WTC11 (cell line): ENCODE measurements at regions not wholly inside any gene's neighbourhood (a gene's known extent, or its start where the extent isn't known, plus 50 kb on each side); places are given as distances from the start of the nearest gene placed in this dataset.

Experiments used
- ATAC-seq: fragments of 200-7000 bp; cut with Tn5 transposase; 2 replicates; pipeline ENCODE4 v1.10.0; 2021; ENCODE audit warnings: mild to moderate bottlenecking, moderate library complexity
- CTCF ChIA-PET: fragments of 300-600 bp; sonication (Branson Sonifier 250); formaldehyde crosslinking; loops from one replicate; lab custom pipeline; 2021; ENCODE audit warnings: antibody characterized with exemption; lab: Charles Lee
- POLR2A ChIA-PET: fragments of 350-600 bp; sonication (Branson Sonifier 250); formaldehyde crosslinking; loops from one replicate; lab custom pipeline; 2021; ENCODE audit warnings: antibody characterized with exemption; lab: Charles Lee
- DNase-seq: peaks from one replicate; pipeline ENCODE4 v3.0.0; 2021; ENCODE audit warnings: low spot score
- H3K27ac Mint-ChIP-seq: 2 replicates; pipeline ENCODE4 v1.8.0; 2021; ENCODE audit warnings: mixed read lengths
- H3K27me3 Mint-ChIP-seq: 2 replicates; pipeline ENCODE4 v1.8.0; 2021; ENCODE audit warnings: low read depth, mild to moderate bottlenecking, moderate library complexity, mixed read lengths
- H3K36me3 Mint-ChIP-seq: 2 replicates; pipeline ENCODE4 v1.8.0; 2021; ENCODE audit warnings: mixed read lengths
- H3K4me1 Mint-ChIP-seq: 2 replicates; pipeline ENCODE4 v1.8.0; 2022; ENCODE audit warnings: mixed read lengths
- H3K4me3 Mint-ChIP-seq: 2 replicates; pipeline ENCODE4 v1.8.0; 2021; ENCODE audit warnings: mild to moderate bottlenecking, moderate library complexity, mixed read lengths
- H3K9me3 Mint-ChIP-seq: 2 replicates; pipeline ENCODE4 v1.8.0; 2021; ENCODE audit warnings: mixed read lengths
- AFF4 ChIP-seq: sonication (generic); formaldehyde crosslinking; IDR thresholded peaks from 2 replicates; pipeline ENCODE4 v1.8.1; 2023; ENCODE audit warnings: mild to moderate bottlenecking, missing genetic modification reagents, borderline replicate concordance
- AR ChIP-seq: fragments of 250-450 bp; sonication (Bioruptor Pico); IDR thresholded peaks from 2 replicates; pipeline ENCODE4 v1.9.0; 2021; ENCODE audit warnings: mild to moderate bottlenecking
- ATF1 ChIP-seq: sonication (generic); formaldehyde crosslinking; IDR thresholded peaks from 2 replicates; pipeline ENCODE4 v1.8.1; 2023; ENCODE audit warnings: mild to moderate bottlenecking, moderate library complexity, missing genetic modification reagents
- ATF2 ChIP-seq: sonication (generic); formaldehyde crosslinking; IDR thresholded peaks from 2 replicates; pipeline ENCODE4 v1.8.1; 2022; ENCODE audit warnings: low read depth, missing genetic modification reagents, borderline replicate concordance
- ATF3 ChIP-seq: sonication (generic); formaldehyde crosslinking; conservative IDR thresholded peaks from 2 replicates; pipeline ENCODE4 v1.8.1; 2022; ENCODE audit warnings: mild to moderate bottlenecking, missing genetic modification reagents
- CBFB ChIP-seq: sonication (generic); formaldehyde crosslinking; IDR thresholded peaks from 2 replicates; pipeline ENCODE4 v1.8.1; 2022; ENCODE audit warnings: mild to moderate bottlenecking, low read depth, missing genetic modification reagents
- CTCF ChIP-seq: fragments of 200-600 bp; IDR thresholded peaks from 2 replicates; pipeline ENCODE4 v1.8.0; 2022; ENCODE audit warnings: antibody characterized with exemption
- ELF4 ChIP-seq: sonication (generic); formaldehyde crosslinking; IDR thresholded peaks from 2 replicates; pipeline ENCODE4 v1.8.1; 2022; ENCODE audit warnings: low read depth, mild to moderate bottlenecking, moderate library complexity, missing genetic modification reagents
- GABPB1 ChIP-seq: sonication (generic); formaldehyde crosslinking; IDR thresholded peaks from 2 replicates; pipeline ENCODE4 v1.8.1; 2023; ENCODE audit warnings: mild to moderate bottlenecking, missing genetic modification reagents
- NFATC4 ChIP-seq: fragments of 250-450 bp; sonication (Bioruptor Pico); IDR thresholded peaks from 2 replicates; pipeline ENCODE4 v1.9.0; 2021; ENCODE audit warnings: mild to moderate bottlenecking
- NFE2L1 ChIP-seq: sonication (generic); formaldehyde crosslinking; IDR thresholded peaks from 2 replicates; pipeline ENCODE4 v1.8.1; 2023; ENCODE audit warnings: missing genetic modification reagents
- SOX15 ChIP-seq: fragments of 250-450 bp; sonication (Bioruptor Pico); IDR thresholded peaks from 2 replicates; pipeline ENCODE4 v1.9.0; 2021; ENCODE audit warnings: mild to moderate bottlenecking
- TCF7 ChIP-seq: sonication (generic); formaldehyde crosslinking; IDR thresholded peaks from 2 replicates; pipeline ENCODE4 v1.8.0; 2022; ENCODE audit warnings: mild to moderate bottlenecking, low read depth, missing genetic modification reagents, moderate library complexity
- ZBTB21 ChIP-seq: sonication (generic); formaldehyde crosslinking; IDR thresholded peaks from 2 replicates; pipeline ENCODE4 v1.8.1; 2023; ENCODE audit warnings: mild to moderate bottlenecking, missing genetic modification reagents, borderline replicate concordance
- ZNF281 ChIP-seq: sonication (generic); formaldehyde crosslinking; IDR thresholded peaks from 2 replicates; pipeline ENCODE4 v1.8.0; 2023; ENCODE audit warnings: mild to moderate bottlenecking, missing genetic modification reagents
- ZNF317 ChIP-seq: sonication (generic); formaldehyde crosslinking; IDR thresholded peaks from 2 replicates; pipeline ENCODE4 v1.8.1; 2023; ENCODE audit warnings: low read depth, mild to moderate bottlenecking, moderate library complexity, missing genetic modification reagents, borderline replicate concordance
- ZNF396 ChIP-seq: fragments of 250-450 bp; sonication (Bioruptor Pico); IDR thresholded peaks from 2 replicates; pipeline ENCODE4 v1.8.0; 2021; ENCODE audit warnings: mild to moderate bottlenecking, moderate library complexity, borderline replicate concordance
- ZNF532 ChIP-seq: fragments of 250-450 bp; sonication (Bioruptor Pico); IDR thresholded peaks from 2 replicates; pipeline ENCODE4 v1.9.0; 2021; ENCODE audit warnings: mild to moderate bottlenecking, borderline replicate concordance

GRCh38 chr2:146429366-146429765, 1415.5 kb upstream of the ACVR2A start:
- TF ChIP-seq CBFB (CRISPR knock-in tag) = no peak
- TF ChIP-seq TCF7 (CRISPR knock-in tag) = no peak
- TF ChIP-seq ZBTB21 (CRISPR knock-in tag) = no peak
- no peak for TF ChIP-seq AFF4 (CRISPR knock-in tag)
- no peak for TF ChIP-seq ATF3 (CRISPR knock-in tag)
- TF ChIP-seq ZNF317 (CRISPR knock-in tag) = no peak
- Mint-ChIP-seq H3K27me3 (no peaks in the 10 kb centered on the region), H3K4me3 (no peak overlapping the region), H3K36me3 (no peaks in the 10 kb centered on the region), H3K27ac (no peak overlapping the region; the same call in 1 of the 2 replicates), H3K9me3 (no peaks in the 10 kb centered on the region), H3K4me1 (peaks cover 20% of the 10 kb centered on the region)
- no peak for ATAC-seq
- CTCF ChIA-PET = no interaction called here
- POLR2A ChIA-PET = no interaction called here
- no peak for DNase-seq

- H3K4me1 Mint-ChIP-seq = peaks cover 37% of the 10 kb centered on the region
- peaks cover 4% of the 10 kb centered on the region for H3K9me3 Mint-ChIP-seq
- ChIA-PET CTCF (no interaction called here), POLR2A (no interaction called here)
- H3K27me3 Mint-ChIP-seq = no peaks in the 10 kb centered on the region
- H3K4me3 Mint-ChIP-seq = no peak overlapping the region
- no peak overlapping the region for H3K27ac Mint-ChIP-seq
- DNase-seq (no peak), ATAC-seq (no peak)
- peaks cover 3% of the 10 kb centered on the region; the same call in 1 of the 2 replicates for H3K36me3 Mint-ChIP-seq
- TF ChIP-seq ELF4 (CRISPR knock-in tag) = no peak
- no peak for TF ChIP-seq ZNF396 (CRISPR knock-in tag)
- no peak for TF ChIP-seq NFE2L1 (CRISPR knock-in tag)
- TF ChIP-seq AR (CRISPR knock-in tag) = no peak
- no peak for TF ChIP-seq GABPB1
- no peak for TF ChIP-seq NFATC4 (CRISPR knock-in tag)
- no peak for TF ChIP-seq CTCF
- TF ChIP-seq ATF1 = no peak
- no peak for TF ChIP-seq ZNF532
- TF ChIP-seq ZNF281 (CRISPR knock-in tag) = no peak
- TF ChIP-seq SOX15 (CRISPR knock-in tag) = no peak
- no peak for TF ChIP-seq ATF2
These were observed 1426.9 kb upstream of the ACVR2A start for GRCh38 chr2:146417942-146418341.
